CD4-positive, alpha-beta T cell (primary cell): ENCODE measurements at regions not wholly inside any gene's neighbourhood (a gene's known extent, or its start where the extent isn't known, plus 50 kb on each side); places are given as distances from the start of the nearest gene placed in this dataset.
A peak's percentile ranks its signal among the peaks of the same experiment; 100 is the strongest.

ENCODE experiments used
- ATAC-seq: fragments of 200-7000 bp; cut with Tn5 transposase; one replicate; pipeline ENCODE4 v1.10.0; 2022; ENCODE audit warnings: mild to moderate bottlenecking; ENCODE audit not compliant: poor library complexity
- CTCF ChIA-PET: fragments of 350-600 bp; sonication (Branson Sonifier 250); formaldehyde crosslinking; loops from one replicate; lab custom pipeline; 2021; ENCODE audit warnings: antibody characterized with exemption, inconsistent platforms; lab: Charles Lee
- POLR2A ChIA-PET: fragments of 350-600 bp; sonication (Branson Sonifier 250); formaldehyde crosslinking; loops from one replicate; lab custom pipeline; 2021; ENCODE audit warnings: antibody characterized with exemption, inconsistent platforms; lab: Charles Lee
- DNase-seq, 14 experiments: peaks; one replicate each; pipeline ENCODE4 v3.0.0-alpha.2; 2013 to 2020; ENCODE audit warnings: mixed read lengths in 2 of 14
- H3K27ac ChIP-seq, 2 donors: one replicate each; pipeline versions ENCODE4 v1.5.1 to v1.7.0; 2013; ENCODE audit warnings: low read length in 2 of 2, low read depth in 1 of 2, mild to moderate bottlenecking in 1 of 2
- H3K27me3 ChIP-seq, 2 experiments: 1 replicate in 1 of 2; 2 replicates in 1 of 2; pipeline versions ENCODE4 v1.6.1 to v1.7.0; 2013; ENCODE audit warnings: low read length in 2 of 2, control low read depth in 1 of 2, mild to moderate bottlenecking in 1 of 2, moderate library complexity in 1 of 2; ENCODE audit not compliant: insufficient read depth in 2 of 2, control insufficient read depth in 1 of 2
- H3K36me3 ChIP-seq: one replicate; pipeline ENCODE4 v1.6.1; 2013; ENCODE audit warnings: low read length, control low read depth; ENCODE audit not compliant: insufficient read depth
- H3K4me1 ChIP-seq: one replicate; pipeline ENCODE4 v1.6.1; 2013; ENCODE audit warnings: low read length, control low read depth; ENCODE audit not compliant: insufficient read depth
- H3K4me3 ChIP-seq: one replicate; pipeline ENCODE4 v1.5.1; 2013; ENCODE audit warnings: mild to moderate bottlenecking, low read length, moderate library complexity
- H3K9me3 ChIP-seq, 2 experiments: 1 replicate in 1 of 2; 2 replicates in 1 of 2; pipeline versions ENCODE4 v1.6.1 to v1.7.0; 2013; ENCODE audit warnings: low read length in 2 of 2, mild to moderate bottlenecking in 2 of 2, control low read depth in 1 of 2, moderate library complexity in 1 of 2; ENCODE audit not compliant: control insufficient read depth in 1 of 2, insufficient read depth in 1 of 2
- H3K27ac Mint-ChIP-seq: one replicate; pipeline ENCODE4 v1.8.0; 2020; ENCODE audit warnings: mixed read lengths
- H3K27me3 Mint-ChIP-seq: one replicate; pipeline ENCODE4 v1.8.0; 2021; ENCODE audit warnings: mixed read lengths
- H3K36me3 Mint-ChIP-seq: one replicate; pipeline ENCODE4 v1.8.0; 2021; ENCODE audit warnings: low read depth, mixed read lengths
- H3K4me1 Mint-ChIP-seq: one replicate; pipeline ENCODE4 v1.8.0; 2021; ENCODE audit warnings: low read depth, mixed read lengths
- H3K4me3 Mint-ChIP-seq: one replicate; pipeline ENCODE4 v1.8.0; 2020; ENCODE audit warnings: mild to moderate bottlenecking, mixed read lengths
- H3K9me3 Mint-ChIP-seq: one replicate; pipeline ENCODE4 v1.8.0; 2020; ENCODE audit warnings: mixed read lengths
- CTCF ChIP-seq: fragments of 200-600 bp; IDR thresholded peaks from one replicate; pipeline ENCODE4 v1.8.0; 2022; ENCODE audit warnings: antibody characterized with exemption, mild to moderate bottlenecking
- intact Hi-C, 2 experiments: fragments of 100-400 bp; cut with DNase I in 1 of 2; cut with micrococcal nuclease in 1 of 2; formaldehyde crosslinking; loops; one replicate each; pipeline versions ENCODE4 v1.15.1 to v1.9.0; 2023 to 2025; cut with DNase I, micrococcal nuclease

- H3K4me1 ChIP-seq: no peaks in the 10 kb centered on the region
- POLR2A ChIA-PET: no interaction called here
- Mint-ChIP-seq H3K4me3 (no peak overlapping the region), H3K27me3 (peaks cover 21% of the 10 kb centered on the region), H3K4me1 (no peaks in the 10 kb centered on the region), H3K36me3 (no peaks in the 10 kb centered on the region), H3K9me3 (no peaks in the 10 kb centered on the region), H3K27ac (no peak overlapping the region)
- intact Hi-C loops: no loop called here
- no peaks in the 10 kb centered on the region for H3K9me3 ChIP-seq
- peaks cover 5 to 7% of the 10 kb centered on the region in 2 experiments for H3K27me3 ChIP-seq
- ATAC-seq: no peak
- no peak overlapping the region for H3K27ac ChIP-seq
- H3K36me3 ChIP-seq: no peaks in the 10 kb centered on the region
- DNase-seq: no peak
- no peak overlapping the region for H3K4me3 ChIP-seq
- CTCF ChIA-PET: no interaction called here
- no peak for TF ChIP-seq CTCF
Observed at GRCh38 chr1:55477953-55478352, 262.8 kb upstream of the USP24 start.

GRCh38 chr1:55476445-55477015 is 261.4 kb upstream of the USP24 start:
- H3K27ac ChIP-seq: no peak overlapping the region
- no peaks in the 10 kb centered on the region for H3K36me3 ChIP-seq
- H3K27ac Mint-ChIP-seq: no peak overlapping the region
- peaks cover 5 to 7% of the 10 kb centered on the region in 2 experiments for H3K27me3 ChIP-seq
- no peak overlapping the region for H3K4me3 Mint-ChIP-seq
- CTCF ChIA-PET: no interaction called here
- DNase-seq (no peak), ATAC-seq (no peak)
- no peak overlapping the region for H3K4me3 ChIP-seq
- no peaks in the 10 kb centered on the region for H3K9me3 ChIP-seq
- no peaks in the 10 kb centered on the region for H3K9me3 Mint-ChIP-seq
- TF ChIP-seq CTCF: no peak
- H3K4me1 Mint-ChIP-seq: no peaks in the 10 kb centered on the region
- no peaks in the 10 kb centered on the region for H3K36me3 Mint-ChIP-seq
- POLR2A ChIA-PET: interaction anchor here (0.9 kb wide), 1 partner anchor 9 kb away, joined by 5 read pairs; no protein-coding TSS in a partner anchor
- intact Hi-C loops: no loop called here
- H3K4me1 ChIP-seq: no peaks in the 10 kb centered on the region
- H3K27me3 Mint-ChIP-seq: peaks cover 21% of the 10 kb centered on the region

GRCh38 chr1:55474168-55474786 is 259.1 kb upstream of the USP24 start:
- DNase-seq: peak in 1 of 14 experiments; percentile 10
- TF ChIP-seq CTCF: no peak
- POLR2A ChIA-PET: no interaction called here
- Mint-ChIP-seq H3K4me3 (no peak overlapping the region), H3K27me3 (peaks cover 21% of the 10 kb centered on the region), H3K36me3 (no peaks in the 10 kb centered on the region), H3K27ac (no peak overlapping the region), H3K4me1 (no peaks in the 10 kb centered on the region), H3K9me3 (no peaks in the 10 kb centered on the region)
- no peak for ATAC-seq
- H3K36me3 ChIP-seq: no peaks in the 10 kb centered on the region
- CTCF ChIA-PET: no interaction called here
- H3K9me3 ChIP-seq: no peaks in the 10 kb centered on the region
- intact Hi-C loops: no loop called here
- peaks cover 5 to 7% of the 10 kb centered on the region in 2 experiments for H3K27me3 ChIP-seq
- H3K27ac ChIP-seq: no peak overlapping the region
- H3K4me1 ChIP-seq: no peaks in the 10 kb centered on the region
- H3K4me3 ChIP-seq: no peak overlapping the region
